ENCODE measurements at regions not wholly inside any gene's neighbourhood (a gene's known extent, or its start where the extent isn't known, plus 50 kb on each side); places are given as distances from the start of the nearest gene placed in this dataset.

DNA sequence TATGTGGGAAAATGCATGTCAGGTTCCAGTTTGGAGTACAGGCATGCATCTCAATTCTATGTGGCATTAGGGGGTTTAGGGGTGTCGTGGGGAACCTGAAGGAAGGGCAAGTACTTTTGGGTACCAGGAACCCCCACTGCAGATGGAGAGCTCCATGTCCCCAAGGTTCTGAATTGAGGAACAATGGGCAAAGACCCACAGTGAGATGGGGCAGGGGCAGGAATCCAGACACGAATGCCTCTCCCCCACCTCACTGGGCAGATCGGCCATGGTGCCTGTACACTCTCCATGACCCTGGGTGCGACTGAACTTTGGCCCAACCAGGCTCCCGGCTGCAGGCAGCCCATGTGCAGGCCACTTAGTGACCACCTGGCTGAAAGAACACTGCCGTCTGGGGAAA lies 209.3 kb downstream of the HAUS1 start:
- TF ChIP-seq CTCF (tag by site-specific recombination; IDR thresholded peaks at IDR 0.05) (no peak), ZNF202 (tag by site-specific recombination; IDR thresholded peaks at IDR 0.05; ENCODE audit: borderline replicate concordance) (no peak), SCRT1 (tag by site-specific recombination; IDR thresholded peaks at IDR 0.05; ENCODE audit: borderline replicate concordance) (no peak), ZSCAN30 (tag by site-specific recombination; IDR thresholded peaks at IDR 0.05) (no peak), HOXC10 (CRISPR knock-in tag; IDR thresholded peaks at IDR 0.05) (no peak), ZNF560 (tag by site-specific recombination; IDR thresholded peaks at IDR 0.05; ENCODE audit: borderline replicate concordance) (no peak), ZBTB7A (tag by site-specific recombination; IDR thresholded peaks at IDR 0.05; ENCODE audit: low read depth) (no peak)
- TF ChIP-seq, protein P1, sequence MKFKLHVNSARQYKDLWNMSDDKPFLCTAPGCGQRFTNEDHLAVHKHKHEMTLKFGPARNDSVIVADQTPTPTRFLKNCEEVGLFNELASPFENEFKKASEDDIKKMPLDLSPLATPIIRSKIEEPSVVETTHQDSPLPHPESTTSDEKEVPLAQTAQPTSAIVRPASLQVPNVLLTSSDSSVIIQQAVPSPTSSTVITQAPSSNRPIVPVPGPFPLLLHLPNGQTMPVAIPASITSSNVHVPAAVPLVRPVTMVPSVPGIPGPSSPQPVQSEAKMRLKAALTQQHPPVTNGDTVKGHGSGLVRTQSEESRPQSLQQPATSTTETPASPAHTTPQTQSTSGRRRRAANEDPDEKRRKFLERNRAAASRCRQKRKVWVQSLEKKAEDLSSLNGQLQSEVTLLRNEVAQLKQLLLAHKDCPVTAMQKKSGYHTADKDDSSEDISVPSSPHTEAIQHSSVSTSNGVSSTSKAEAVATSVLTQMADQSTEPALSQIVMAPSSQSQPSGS (tag by site-specific recombination; IDR thresholded peaks at IDR 0.05; ENCODE audit: low read depth), result no peak
- TF ChIP-seq, protein P2, sequence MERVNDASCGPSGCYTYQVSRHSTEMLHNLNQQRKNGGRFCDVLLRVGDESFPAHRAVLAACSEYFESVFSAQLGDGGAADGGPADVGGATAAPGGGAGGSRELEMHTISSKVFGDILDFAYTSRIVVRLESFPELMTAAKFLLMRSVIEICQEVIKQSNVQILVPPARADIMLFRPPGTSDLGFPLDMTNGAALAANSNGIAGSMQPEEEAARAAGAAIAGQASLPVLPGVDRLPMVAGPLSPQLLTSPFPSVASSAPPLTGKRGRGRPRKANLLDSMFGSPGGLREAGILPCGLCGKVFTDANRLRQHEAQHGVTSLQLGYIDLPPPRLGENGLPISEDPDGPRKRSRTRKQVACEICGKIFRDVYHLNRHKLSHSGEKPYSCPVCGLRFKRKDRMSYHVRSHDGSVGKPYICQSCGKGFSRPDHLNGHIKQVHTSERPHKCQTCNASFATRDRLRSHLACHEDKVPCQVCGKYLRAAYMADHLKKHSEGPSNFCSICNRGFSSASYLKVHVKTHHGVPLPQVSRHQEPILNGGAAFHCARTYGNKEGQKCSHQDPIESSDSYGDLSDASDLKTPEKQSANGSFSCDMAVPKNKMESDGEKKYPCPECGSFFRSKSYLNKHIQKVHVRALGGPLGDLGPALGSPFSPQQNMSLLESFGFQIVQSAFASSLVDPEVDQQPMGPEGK (tag by site-specific recombination; IDR thresholded peaks at IDR 0.05), result no peak
- TF ChIP-seq, protein P3, sequence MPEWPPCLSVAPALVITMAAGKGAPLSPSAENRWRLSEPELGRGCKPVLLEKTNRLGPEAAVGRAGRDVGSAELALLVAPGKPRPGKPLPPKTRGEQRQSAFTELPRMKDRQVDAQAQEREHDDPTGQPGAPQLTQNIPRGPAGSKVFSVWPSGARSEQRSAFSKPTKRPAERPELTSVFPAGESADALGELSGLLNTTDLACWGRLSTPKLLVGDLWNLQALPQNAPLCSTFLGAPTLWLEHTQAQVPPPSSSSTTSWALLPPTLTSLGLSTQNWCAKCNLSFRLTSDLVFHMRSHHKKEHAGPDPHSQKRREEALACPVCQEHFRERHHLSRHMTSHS (tag by site-specific recombination; IDR thresholded peaks at IDR 0.05), result no peak
